ENCODE measurements at regions not wholly inside any gene's neighbourhood (a gene's known extent, or its start where the extent isn't known, plus 50 kb on each side); places are given as distances from the start of the nearest gene placed in this dataset.

DNA sequence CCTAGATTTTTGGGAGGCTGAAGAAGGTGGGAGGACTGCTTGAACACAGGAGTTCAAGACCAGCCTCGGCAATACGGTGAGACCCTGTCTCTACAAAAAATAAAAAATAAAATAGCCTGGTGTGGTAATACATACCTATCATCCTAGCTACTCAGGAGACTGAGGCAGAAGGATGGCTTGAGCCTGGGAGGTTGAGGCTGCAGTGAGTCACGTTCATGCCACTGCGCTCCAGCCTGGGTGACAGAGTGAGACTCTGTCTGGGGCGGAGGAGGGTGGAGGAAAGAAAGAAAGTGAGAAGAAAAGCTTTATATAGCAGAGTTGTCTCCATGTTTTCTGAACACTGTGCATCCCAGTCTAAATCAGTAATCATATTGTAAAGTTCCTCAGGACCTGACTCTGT, 301.4 kb upstream of the CNTN6 start:
- TF ChIP-seq, protein P1, sequence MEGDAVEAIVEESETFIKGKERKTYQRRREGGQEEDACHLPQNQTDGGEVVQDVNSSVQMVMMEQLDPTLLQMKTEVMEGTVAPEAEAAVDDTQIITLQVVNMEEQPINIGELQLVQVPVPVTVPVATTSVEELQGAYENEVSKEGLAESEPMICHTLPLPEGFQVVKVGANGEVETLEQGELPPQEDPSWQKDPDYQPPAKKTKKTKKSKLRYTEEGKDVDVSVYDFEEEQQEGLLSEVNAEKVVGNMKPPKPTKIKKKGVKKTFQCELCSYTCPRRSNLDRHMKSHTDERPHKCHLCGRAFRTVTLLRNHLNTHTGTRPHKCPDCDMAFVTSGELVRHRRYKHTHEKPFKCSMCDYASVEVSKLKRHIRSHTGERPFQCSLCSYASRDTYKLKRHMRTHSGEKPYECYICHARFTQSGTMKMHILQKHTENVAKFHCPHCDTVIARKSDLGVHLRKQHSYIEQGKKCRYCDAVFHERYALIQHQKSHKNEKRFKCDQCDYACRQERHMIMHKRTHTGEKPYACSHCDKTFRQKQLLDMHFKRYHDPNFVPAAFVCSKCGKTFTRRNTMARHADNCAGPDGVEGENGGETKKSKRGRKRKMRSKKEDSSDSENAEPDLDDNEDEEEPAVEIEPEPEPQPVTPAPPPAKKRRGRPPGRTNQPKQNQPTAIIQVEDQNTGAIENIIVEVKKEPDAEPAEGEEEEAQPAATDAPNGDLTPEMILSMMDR (conservative IDR thresholded peaks at IDR 0.05; ENCODE audit: low read length): no peak
- TF ChIP-seq EZH2phosphoT487 (IDR thresholded peaks at IDR 0.05; ENCODE audit: borderline replicate concordance): no peak

Measured in Loucy (cell line).